Aorta (tissue), 5 donors: ENCODE measurements at regions not wholly inside any gene's neighbourhood (a gene's known extent, or its start where the extent isn't known, plus 50 kb on each side); places are given as distances from the start of the nearest gene placed in this dataset.
A peak's percentile ranks its signal among the peaks of the same experiment; 100 is the strongest.
"Not testable (repeated sequence)": the region's sequence is repeated elsewhere in the genome, so short reads cannot be mapped to it uniquely, and the experiment has no call there.

Experiments
- ATAC-seq: fragments of 200-7000 bp; cut with Tn5 transposase; one replicate; pipeline ENCODE4 v1.9.1; 2022; ENCODE audit warnings: moderate library complexity; ENCODE audit not compliant: low FRiP score
- DNase-seq, 2 donors: peaks; one replicate each; pipeline ENCODE4 v3.0.0-alpha.2; 2020
- H3K27ac ChIP-seq, 2 donors: one replicate each; pipeline ENCODE4 v1.5.1; 2013; ENCODE audit warnings: low read length in 2 of 2, mild to moderate bottlenecking in 2 of 2, moderate library complexity in 2 of 2, control low read depth in 1 of 2, inconsistent platforms in 1 of 2, low read depth in 1 of 2
- H3K27me3 ChIP-seq, 2 donors: one replicate each; pipeline ENCODE4 v1.6.1; 2013; ENCODE audit warnings: control low read depth in 1 of 2, low read length in 1 of 2, mild to moderate bottlenecking in 1 of 2, moderate library complexity in 1 of 2; ENCODE audit not compliant: insufficient read depth in 2 of 2, control insufficient read depth in 1 of 2
- H3K36me3 ChIP-seq, 2 donors: one replicate each; pipeline ENCODE4 v1.6.1; 2013; ENCODE audit warnings: control low read depth in 1 of 2, low read length in 1 of 2, mild to moderate bottlenecking in 1 of 2; ENCODE audit not compliant: insufficient read depth in 2 of 2, control insufficient read depth in 1 of 2
- H3K4me1 ChIP-seq, 2 donors: one replicate each; pipeline ENCODE4 v1.6.1; 2013; ENCODE audit warnings: low read length in 2 of 2, control low read depth in 1 of 2, mild to moderate bottlenecking in 1 of 2, moderate library complexity in 1 of 2; ENCODE audit not compliant: insufficient read depth in 2 of 2, control insufficient read depth in 1 of 2
- H3K4me3 ChIP-seq, 2 donors: one replicate each; pipeline ENCODE4 v1.5.1; 2013; ENCODE audit warnings: low read length in 2 of 2, control low read depth in 1 of 2, mild to moderate bottlenecking in 1 of 2
- H3K9me3 ChIP-seq: one replicate; pipeline ENCODE4 v1.6.1; 2013; ENCODE audit warnings: mild to moderate bottlenecking, low read length; ENCODE audit not compliant: control insufficient read depth
- WGBS, 2 donors: extraction: QIAGEN DNeasy Blood & Tissue Kit; methylation state at CpG; one replicate each; pipeline ENCODE4 v1.1.7; 2013; 5-methylcytosine and 5-hydroxymethylcytosine counted together
- intact Hi-C, 2 donors: fragments of 100-400 bp; cut with DNase I; formaldehyde crosslinking; loops; one replicate each; pipeline versions ENCODE4 v1.14.2 to v1.15.0; 2022
- donor health status: healthy with polysubstance abuse.
- donor health status: Bipolar disorder and iron deficiency.
- donor health status: DM: no; HTN: no; CAD: no.
- donor health status: DM: no; HTN: no; CAD: no.
- donor health status: DM: yes; HTN: yes; CAD: no.

DNA sequence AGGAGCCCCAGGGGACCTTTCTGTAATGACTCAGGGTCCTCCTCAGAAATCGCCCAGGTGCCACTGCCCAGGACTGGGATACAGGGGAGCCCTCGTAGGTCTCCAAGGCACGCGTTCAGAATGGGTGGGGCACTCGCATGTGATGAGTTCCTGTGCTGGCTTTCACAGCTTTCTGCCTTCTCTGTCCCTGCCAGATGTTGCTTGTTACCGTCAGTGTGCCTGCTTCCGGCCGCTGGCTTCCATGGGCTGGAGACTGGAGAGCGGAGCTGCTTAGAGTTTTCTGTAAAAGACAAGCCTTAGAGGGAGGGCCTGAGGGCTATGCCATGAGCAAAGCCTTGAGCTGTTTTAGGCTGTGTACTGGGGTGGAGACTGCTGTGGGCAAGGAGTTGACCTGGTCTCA, 75.0 kb upstream of the SLC24A4 start:
- Histone ChIP-seq H3K4me3 (no peak overlapping the region), H3K36me3 (no peaks in the 10 kb centered on the region), H3K27ac (no peak overlapping the region), H3K4me1 (no peaks in the 10 kb centered on the region), H3K27me3 (no peaks in the 10 kb centered on the region), H3K9me3 (peaks cover 4% of the 10 kb centered on the region)
- intact Hi-C loops = no loop called here
- 85 to 87% methylated on average over 9 of the region's 9 CpGs for WGBS, 2 donors
- DNase-seq = no peak
- no peak for ATAC-seq

DNA sequence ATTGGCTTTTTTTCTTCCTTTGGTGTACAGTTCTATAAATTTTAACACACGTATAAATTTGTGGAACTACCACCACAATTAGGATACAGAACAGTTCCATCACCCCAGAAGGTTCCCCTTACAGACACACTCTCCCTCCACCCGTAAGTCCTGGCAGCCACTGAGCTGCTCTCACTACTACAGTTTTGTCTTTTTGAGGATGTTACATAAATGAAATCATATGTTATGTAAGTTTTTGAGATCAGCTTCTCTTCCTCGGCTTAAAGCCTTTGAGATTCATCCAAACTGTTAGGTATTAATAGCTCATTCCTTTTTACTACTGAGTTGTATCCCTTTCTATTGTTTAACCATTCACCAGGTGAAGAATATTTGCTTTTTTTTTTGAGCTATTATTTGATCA, 74.3 kb upstream of the SLC24A4 start:
- ATAC-seq = no peak
- H3K9me3 ChIP-seq = peaks cover 4% of the 10 kb centered on the region
- intact Hi-C loops = no loop called here
- no peak overlapping the region for H3K4me3 ChIP-seq
- H3K27ac ChIP-seq = no peak overlapping the region
- no peaks in the 10 kb centered on the region for H3K4me1 ChIP-seq
- WGBS, 2 donors = 69 to 71% methylated on average over 3 of the region's 3 CpGs
- DNase-seq = no peak
- no peaks in the 10 kb centered on the region for H3K36me3 ChIP-seq
- no peaks in the 10 kb centered on the region for H3K27me3 ChIP-seq

DNA sequence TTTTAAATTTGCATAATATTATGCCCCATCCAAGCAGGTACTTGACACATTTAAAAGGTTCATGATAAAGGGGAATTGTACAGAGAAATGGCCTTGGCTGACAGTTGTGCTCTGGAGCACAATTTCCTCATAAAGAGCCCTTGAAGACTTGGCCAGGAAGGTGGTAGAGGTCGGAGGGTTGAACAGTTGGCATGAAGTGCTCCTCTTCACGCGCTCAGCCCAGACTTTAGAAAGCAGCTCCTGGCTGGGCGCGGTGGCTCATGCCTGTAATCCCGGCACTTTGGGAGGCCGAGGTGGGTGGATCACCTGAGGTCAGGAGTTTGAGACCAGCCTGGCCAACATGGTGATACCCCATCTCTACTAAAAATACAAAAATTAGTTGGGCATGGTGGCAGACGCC, 72.6 kb upstream of the SLC24A4 start:
- ATAC-seq, H3K4me1 ChIP-seq, H3K36me3 ChIP-seq, H3K9me3 ChIP-seq, H3K27ac ChIP-seq, H3K27me3 ChIP-seq, DNase-seq, H3K4me3 ChIP-seq, intact Hi-C loops: not testable (repeated sequence)
- 82 to 85% methylated on average over 8 of the region's 8 CpGs for WGBS, 2 donors

DNA sequence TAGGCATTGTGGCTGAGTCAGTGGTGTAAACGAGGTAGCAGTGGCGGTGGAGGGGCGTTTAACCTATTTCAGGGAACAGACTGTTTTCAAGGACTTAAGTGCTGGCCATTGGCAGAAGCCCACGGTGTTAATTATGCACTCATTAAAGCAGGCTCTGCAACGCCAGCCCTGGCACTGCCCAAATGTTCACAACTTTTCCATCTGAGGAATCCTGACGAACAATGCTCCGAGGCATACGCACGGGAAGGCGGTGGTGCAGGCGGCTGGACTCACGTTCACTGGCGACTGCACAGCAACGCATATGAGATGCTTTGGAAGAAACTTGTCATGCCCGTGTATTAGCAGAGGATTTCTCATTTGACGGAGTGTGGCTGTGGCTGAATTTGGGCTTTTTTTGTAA, 70.6 kb upstream of the SLC24A4 start:
- Histone ChIP-seq H3K4me3 (no peak overlapping the region), H3K27ac (no peak overlapping the region), H3K4me1 (no peaks in the 10 kb centered on the region), H3K36me3 (no peaks in the 10 kb centered on the region), H3K9me3 (no peaks in the 10 kb centered on the region), H3K27me3 (no peaks in the 10 kb centered on the region)
- no peak for DNase-seq
- intact Hi-C loops = no loop called here
- WGBS, 2 donors = 74 to 85% methylated on average over 16 of the region's 16 CpGs
- no peak for ATAC-seq

DNA sequence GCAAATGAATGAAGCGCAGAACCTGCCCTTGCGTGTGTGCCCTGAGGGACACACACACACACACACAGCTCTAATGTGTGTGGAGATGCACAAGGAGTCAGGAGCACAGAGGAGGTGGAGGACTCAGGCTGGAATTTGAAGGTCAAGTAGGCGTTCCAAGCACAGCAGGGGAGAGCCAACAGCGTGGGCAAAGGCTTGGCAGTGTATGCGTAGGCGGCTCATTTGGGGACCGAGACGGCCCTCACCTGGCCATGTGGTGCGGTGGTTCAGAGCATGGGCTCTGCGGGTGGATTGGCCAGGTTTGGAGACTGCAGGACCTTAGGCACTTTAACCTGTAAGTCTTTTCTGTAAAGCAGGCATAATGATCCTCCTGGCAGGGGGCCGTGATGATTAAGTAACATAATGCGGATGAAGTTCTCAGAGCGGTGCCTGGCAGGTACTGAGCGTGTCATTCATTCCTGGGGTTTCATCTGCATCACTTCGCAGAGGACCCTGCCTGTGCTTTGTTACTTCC, 69.5 kb upstream of the SLC24A4 start:
- WGBS, 2 donors = 64 to 69% methylated on average over 15 of the region's 15 CpGs

DNA sequence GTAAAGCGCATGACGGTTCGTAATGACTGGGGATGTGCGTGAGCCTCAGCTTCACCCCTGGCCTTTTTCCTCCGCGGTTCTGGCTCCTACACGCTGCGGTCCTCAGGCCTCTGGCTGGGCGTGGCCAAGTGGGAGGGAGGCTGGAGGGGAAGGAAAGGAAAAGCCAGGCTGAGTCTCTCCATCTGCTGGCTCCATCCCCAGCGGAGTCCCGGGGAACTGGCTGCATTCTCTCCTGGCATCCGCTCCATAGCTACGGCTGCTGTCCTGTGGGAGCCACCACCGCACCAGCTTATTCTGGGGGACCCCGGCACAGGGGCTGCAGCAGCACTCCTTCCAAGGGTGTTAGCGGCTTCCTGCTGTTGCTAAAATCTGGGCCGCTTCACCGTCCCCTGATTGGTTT, 68.2 kb upstream of the SLC24A4 start:
- DNase-seq (peak; percentile 76 to 85), ATAC-seq (peak; percentile 84)
- Histone ChIP-seq H3K4me3 (peak overlapping the region in 1 of 2 donors; percentile 16), H3K27ac (no peak overlapping the region), H3K36me3 (no peaks in the 10 kb centered on the region), H3K9me3 (no peaks in the 10 kb centered on the region), H3K4me1 (no peaks in the 10 kb centered on the region), H3K27me3 (no peaks in the 10 kb centered on the region)
- intact Hi-C loops = no loop called here
- WGBS, 2 donors = 6 to 9% methylated on average over 18 of the region's 18 CpGs

More for the DNA sequence above, 69.5 kb upstream of the SLC24A4 start:
- no peaks in the 10 kb centered on the region for H3K27me3 ChIP-seq
- no peak for DNase-seq
- H3K27ac ChIP-seq = no peak overlapping the region
- H3K4me3 ChIP-seq = no peak overlapping the region
- no peaks in the 10 kb centered on the region for H3K4me1 ChIP-seq
- no peak for ATAC-seq
- intact Hi-C loops = no loop called here
- no peaks in the 10 kb centered on the region for H3K36me3 ChIP-seq
- H3K9me3 ChIP-seq = no peaks in the 10 kb centered on the region

DNA sequence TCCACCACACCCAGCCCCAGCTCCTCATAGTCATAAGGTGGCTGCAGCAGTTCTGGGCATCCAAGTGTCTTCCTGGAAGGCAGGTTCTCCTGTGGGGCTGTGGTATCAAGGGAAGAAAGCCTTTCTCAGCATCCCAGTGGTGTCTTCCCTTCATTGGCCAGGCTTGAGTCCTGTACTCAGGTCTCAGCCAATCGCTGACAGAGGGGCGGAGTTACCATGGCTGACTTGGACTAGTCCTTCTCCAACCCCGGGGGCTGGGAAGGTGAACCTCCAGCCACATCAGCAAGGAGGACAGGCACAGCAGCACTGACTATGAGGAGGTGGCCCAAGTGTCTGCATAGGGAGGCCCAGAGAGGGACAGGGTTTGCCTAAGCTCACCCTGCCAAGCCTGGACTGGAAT, 64.0 kb upstream of the SLC24A4 start:
- Histone ChIP-seq H3K9me3 (no peaks in the 10 kb centered on the region), H3K27me3 (no peaks in the 10 kb centered on the region), H3K4me3 (no peak overlapping the region), H3K36me3 (no peaks in the 10 kb centered on the region), H3K27ac (no peak overlapping the region), H3K4me1 (no peaks in the 10 kb centered on the region)
- WGBS, 2 donors = 64 to 65% methylated on average over 3 of the region's 3 CpGs
- ATAC-seq (no peak), DNase-seq (no peak)
- intact Hi-C loops = no loop called here

DNA sequence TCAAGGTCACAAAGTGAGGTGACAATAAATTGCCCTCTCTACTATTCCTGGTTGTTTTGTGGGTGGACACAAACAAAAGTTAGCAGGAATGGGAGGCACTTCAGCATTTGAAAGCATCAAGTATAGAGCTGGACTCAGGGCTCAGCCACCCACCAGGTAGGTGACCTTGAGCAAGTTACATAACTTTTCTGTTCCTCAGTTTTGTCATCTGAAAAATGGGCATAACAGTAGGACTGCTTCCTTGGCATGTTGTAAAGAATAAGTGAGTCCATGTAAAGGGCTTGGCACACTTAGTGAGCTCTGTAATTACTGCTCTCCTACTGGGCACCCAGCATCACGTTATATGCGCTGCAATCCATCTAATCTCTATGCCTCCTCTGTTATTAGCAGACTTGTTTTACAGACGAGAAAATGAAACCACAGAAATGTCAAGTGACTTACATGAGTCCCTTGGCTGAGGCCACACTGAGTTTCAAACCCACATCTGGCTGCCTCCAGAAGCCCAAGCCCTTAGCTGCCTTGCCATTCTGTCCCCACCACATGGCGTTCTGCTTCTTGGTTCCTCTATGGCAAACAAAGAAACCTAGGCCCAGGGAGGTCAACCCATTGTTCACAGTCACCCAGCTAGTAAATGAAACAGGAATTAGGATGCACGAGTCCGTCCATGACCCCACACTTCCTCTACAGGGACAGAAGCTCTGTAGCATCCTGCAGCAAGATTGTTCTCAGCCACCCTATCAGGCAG, 63.2 kb upstream of the SLC24A4 start:
- Histone ChIP-seq H3K4me3 (no peak overlapping the region), H3K27me3 (no peaks in the 10 kb centered on the region), H3K9me3 (no peaks in the 10 kb centered on the region), H3K36me3 (no peaks in the 10 kb centered on the region), H3K4me1 (no peaks in the 10 kb centered on the region), H3K27ac (no peak overlapping the region)
- no peak for ATAC-seq
- WGBS, 2 donors = 87 to 93% methylated on average over 6 of the region's 6 CpGs
- intact Hi-C loops = no loop called here
- DNase-seq = no peak

DNA sequence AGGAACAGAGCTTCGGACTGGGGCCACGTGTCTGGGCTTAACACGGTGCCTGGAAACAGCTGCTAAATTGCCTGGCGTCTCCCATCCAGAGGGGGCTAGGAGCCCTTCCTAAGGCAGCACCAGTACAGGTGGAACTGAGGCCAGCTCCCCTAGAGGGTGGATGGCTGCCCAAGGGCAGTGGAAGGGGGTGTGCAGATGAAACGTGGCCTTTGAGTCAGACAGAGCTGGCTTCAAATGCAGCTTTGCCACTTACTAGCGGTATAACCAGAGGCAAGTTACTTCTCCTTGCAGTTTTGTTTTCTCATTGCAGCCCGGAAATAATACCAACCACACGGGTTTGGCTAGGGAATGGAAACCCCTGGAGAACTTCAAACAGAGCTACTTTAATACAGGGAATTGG, 59.3 kb upstream of the SLC24A4 start:
- no peak overlapping the region for H3K4me3 ChIP-seq
- H3K4me1 ChIP-seq = no peaks in the 10 kb centered on the region
- WGBS, 2 donors = 14% methylated on average over 8 of the region's 8 CpGs
- DNase-seq = no peak
- H3K9me3 ChIP-seq = no peaks in the 10 kb centered on the region
- no peaks in the 10 kb centered on the region for H3K36me3 ChIP-seq
- intact Hi-C loops = no loop called here
- no peak for ATAC-seq
- H3K27me3 ChIP-seq = no peaks in the 10 kb centered on the region
- no peak overlapping the region for H3K27ac ChIP-seq
